GM18951 (cell line): ENCODE measurements at regions not wholly inside any gene's neighbourhood (a gene's known extent, or its start where the extent isn't known, plus 50 kb on each side); places are given as distances from the start of the nearest gene placed in this dataset.

Experiments
- POLR2A ChIP-seq: IDR thresholded peaks from 4 replicates; pipeline ENCODE4 v1.6.1; 2011; ENCODE audit warnings: mild to moderate bottlenecking; ENCODE audit not compliant: insufficient read length, insufficient read depth; ENCODE audit errors: extremely low read depth
- in situ Hi-C: fragments of 300-500 bp; cut with MboI; formaldehyde crosslinking; loops from one replicate; pipeline ENCODE4 v1.12.0; 2022; ENCODE audit warnings: low sequenced_read_pairs, mixed read lengths, inconsistent platforms; ENCODE audit not compliant: unreplicated experiment

DNA sequence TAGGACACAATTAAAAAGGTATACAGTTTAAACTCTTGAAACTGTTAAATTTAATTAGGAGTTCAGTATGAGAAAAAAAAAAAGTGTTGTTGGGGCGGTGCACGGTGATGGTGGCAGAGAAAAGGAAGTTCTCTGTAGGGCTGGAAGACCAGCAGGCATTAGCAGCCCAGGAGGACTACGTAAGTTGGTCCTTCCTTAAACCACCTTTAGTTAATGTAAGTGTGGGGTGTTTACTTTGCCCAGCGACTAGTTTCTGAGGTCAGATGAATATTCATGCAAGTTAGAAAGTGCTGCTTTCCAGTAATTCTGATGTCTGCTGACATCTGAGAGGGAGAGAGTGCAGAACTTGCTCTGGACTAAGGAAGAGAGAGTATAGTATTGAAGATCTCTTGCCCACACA, 54.9 kb downstream of the NKX2-1 start:
- no peak for TF ChIP-seq POLR2A
- in situ Hi-C loops = no loop called here

DNA sequence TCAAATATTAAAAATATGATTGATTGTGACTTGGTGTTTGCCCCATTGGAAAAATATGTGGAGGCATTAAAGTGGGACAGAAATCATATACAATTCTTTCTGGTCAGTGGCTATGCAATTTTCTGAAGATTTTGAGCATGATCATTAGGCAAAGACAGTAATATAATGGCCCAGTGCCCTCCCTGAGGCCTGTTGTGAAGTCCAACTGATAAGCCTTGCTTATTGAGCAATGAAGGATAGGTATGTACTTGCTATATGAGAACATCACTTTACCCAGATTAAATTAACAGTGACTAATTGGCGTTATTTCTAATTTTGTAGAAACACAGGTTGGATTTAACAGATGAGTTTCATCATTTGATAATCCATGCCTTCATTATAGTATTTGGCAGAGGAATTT, 57.1 kb downstream of the NKX2-1 start:
- in situ Hi-C loops = no loop called here
- TF ChIP-seq POLR2A = no peak

DNA sequence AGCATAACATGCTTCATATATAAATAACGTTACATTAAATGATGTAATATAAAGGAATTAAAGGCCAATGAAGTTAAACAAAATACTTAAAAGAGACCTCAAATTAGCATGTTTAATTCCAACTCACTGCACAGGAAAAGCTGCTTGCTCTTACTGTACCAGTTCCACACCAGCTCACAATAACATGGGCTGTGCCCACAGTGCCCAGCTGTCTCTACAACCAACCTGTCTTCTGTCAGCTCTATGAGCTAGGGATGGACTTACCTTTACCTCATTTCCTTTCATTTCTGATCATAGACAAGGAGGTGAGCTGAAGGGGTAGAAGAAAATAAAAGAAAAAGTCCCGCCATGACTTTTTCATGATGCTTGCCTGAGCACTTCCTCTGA, 64.8 kb downstream of the NKX2-1 start:
- in situ Hi-C loops = no loop called here
- TF ChIP-seq POLR2A = no peak

DNA sequence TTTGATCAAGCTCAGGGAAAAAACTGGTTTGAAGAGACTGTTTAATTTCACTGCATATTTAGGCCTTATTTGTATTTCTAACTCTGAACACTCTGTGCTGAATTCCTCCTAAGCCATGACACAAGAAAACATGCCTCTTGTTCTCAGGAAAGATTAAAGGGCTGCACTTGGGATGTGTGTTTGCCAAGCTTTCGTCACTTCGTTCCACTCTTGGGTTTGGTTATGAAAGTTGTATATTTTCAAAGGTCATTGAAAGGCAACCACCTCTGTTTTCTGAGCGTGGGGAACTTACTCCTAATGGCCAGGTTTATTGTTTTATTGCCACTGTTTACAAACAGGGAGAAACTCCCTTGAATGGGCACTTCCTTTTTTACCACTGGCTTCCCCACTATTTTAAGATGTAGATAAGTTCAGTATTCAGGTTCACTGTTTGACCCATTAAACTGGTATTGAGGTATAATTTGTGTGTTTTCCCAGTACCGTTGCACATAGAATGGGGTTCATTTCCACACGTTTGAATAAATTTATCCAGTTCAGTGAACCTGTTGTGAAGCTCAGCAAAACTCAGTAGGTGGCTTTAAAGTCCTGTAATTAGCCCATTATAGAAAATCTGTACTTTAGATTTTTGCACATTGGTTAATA, 65.3 kb downstream of the NKX2-1 start:
- TF ChIP-seq POLR2A = no peak
- in situ Hi-C loops = no loop called here

DNA sequence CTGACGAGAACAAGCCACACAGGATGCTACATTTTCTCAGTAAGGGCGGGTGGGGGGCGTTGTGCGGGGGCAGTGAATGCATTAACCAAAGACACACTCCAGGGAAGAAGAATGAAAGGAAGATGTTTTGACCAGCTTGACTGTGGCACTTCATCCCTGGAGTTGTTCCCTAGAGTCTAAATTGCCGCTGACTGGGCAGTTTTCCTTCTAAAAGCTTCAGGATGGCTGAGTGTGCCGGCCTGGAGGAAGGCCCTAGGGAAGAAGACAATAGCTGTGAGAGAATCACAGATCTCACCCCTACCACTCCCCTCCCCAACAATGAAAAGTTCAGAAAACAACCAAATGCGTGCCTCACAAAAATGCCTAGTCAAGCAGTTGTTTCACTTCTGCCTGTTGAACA, 67.2 kb downstream of the NKX2-1 start:
- TF ChIP-seq POLR2A = no peak
- in situ Hi-C loops = no loop called here

DNA sequence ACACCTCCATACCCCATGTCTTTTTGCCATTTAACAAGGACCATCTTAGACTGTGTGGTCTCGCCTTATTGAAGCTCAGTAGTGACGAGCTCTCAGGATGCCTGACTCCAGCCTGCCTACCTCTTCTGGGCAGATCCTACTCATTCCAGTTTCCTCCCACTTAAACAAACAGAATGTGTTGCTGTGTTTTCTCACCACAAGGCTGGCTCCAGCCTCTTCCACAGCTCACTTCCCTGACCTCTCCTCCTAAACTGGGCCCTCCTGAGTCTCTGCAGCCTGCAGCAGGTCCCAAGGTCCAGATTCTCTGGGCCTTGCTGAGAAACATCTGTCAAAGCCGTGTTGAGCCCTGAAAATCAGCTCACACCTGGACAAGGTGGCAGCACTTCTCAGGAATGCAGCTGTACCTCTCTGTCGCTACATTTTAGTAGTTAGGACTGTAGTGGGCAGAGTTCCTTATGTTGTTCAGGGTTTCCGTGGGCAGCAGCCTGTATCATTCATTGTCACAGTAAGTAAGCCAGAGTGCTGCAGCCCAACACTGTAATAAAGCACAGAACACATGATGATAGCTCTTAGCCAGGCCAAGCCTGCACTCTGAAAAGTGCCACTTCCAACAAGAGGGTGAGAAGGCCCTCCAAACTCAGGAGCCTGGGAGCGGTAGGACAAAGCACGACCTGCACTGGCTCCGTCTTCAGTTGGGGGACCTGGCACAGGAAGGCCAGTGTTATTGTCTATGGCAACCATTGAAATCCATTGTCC, 68.5 kb downstream of the NKX2-1 start:
- in situ Hi-C loops = no loop called here
- TF ChIP-seq POLR2A = no peak

DNA sequence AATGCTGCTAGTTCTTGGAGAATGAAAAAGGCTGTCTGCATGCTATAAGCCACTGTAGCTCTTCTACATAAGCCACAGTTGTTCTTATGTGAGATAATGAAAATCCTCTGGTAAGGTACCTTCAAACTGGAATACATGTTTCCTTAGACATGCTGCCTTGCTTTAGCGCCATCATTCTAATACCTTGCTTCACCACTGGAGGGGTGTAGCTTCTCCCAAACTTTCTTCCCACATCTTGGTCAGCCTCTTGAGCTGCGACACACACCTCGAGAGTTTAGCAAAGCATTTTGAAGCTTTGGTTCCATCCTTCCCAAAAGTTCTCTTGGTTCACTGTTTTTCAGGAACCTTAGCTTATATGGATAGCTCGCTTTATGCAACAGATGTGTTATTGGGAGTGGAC, 69.5 kb downstream of the NKX2-1 start:
- in situ Hi-C loops = no loop called here
- TF ChIP-seq POLR2A = no peak

DNA sequence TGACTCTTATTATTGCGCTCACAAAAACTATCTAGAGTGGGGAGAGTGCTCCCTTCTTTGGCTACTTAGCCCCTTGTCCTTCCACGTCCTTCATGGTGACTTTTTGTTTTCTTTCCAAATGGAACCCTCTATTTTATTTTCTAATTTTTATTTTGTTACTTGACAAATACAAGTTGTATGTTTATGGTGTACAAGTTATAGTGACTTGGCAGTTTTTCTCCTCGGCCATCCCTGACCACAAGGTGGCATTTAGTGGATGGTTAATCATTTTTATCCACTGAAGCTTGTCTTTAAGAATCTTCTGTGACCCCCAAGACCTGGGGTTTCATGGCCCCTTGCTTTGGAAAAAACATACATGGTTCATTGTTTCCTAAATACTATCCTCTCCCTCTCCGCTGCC, 70.1 kb downstream of the NKX2-1 start:
- in situ Hi-C loops = no loop called here
- no peak for TF ChIP-seq POLR2A

DNA sequence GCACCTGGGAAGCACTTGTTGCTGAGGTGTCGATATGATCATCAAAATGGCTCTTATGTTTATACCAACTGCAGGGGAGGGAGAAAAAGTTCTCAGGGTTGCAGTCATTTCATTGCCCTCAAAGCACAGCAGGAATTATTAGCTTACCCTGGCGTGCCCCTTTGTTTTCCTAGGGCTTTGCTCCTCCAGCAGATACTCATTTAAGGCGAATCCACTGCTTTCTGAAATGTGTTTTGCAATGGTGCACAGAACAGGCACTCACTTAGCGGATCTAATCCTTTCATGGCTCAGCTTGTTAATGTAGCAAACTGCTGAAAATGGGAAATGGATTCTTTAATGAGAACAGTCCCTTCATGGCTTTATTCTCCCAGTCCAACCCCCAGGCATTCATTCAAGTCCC, 76.7 kb downstream of the NKX2-1 start:
- TF ChIP-seq POLR2A = no peak
- in situ Hi-C loops = no loop called here

DNA sequence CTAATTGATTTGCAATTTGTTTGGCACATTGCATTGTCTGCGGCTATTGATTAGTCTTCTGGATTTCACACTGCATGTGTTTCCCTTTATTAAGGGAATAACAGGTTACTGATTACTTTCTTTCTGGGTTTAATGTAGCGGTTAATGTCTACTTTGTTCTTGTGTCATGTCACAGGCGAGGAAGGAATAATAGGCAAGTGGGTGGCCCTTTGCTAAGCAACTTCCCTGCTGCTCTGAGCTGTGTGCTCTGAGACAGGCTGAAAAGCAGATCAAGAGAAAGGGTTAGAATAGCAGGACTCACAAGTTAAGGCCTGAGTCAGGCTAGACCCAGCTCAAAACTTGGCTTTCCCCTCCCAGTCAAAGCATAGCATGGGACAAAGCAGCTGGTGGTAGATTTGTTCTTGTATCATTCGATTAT, 77.2 kb downstream of the NKX2-1 start:
- in situ Hi-C loops = no loop called here
- no peak for TF ChIP-seq POLR2A

DNA sequence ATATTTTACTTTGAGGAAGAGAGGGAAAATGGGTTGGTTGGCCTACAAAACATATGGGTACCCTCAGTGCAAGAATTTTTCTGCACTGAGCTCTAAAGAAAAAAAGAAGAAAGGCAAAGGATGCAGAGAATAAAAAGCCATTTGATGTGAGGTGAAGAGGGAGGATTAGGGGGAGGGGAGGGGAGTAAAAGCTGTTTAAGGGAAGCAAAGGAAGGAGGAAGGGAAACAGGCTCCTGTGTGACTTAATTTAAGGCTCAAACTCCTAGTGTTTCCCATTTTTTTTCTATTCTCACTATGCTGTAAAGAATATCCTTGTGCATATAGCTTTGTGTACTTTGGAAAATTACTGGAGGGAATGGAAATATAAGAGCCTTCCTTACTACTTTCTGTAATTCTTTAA, 78.7 kb downstream of the NKX2-1 start:
- TF ChIP-seq POLR2A = no peak
- in situ Hi-C loops = no loop called here

DNA sequence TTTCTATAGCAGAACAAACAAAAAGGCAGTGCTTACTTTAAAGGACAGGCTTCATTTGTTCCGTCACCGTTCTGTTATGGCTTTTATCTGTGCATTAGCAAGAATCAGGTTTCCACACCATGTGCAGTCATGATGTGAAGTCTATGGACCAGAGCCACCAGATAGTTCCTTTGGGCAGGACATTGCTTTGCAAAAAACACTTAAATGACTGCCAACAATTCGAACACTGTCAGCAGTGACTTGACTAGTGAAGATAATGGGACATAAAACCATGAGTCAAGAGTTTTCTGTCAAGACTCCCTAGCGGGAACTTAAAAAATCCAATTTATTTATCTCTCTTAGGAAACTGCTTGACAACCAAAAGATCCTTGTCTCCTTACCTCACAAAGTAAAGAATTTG, 80.3 kb downstream of the NKX2-1 start:
- no peak for TF ChIP-seq POLR2A
- in situ Hi-C loops = no loop called here

DNA sequence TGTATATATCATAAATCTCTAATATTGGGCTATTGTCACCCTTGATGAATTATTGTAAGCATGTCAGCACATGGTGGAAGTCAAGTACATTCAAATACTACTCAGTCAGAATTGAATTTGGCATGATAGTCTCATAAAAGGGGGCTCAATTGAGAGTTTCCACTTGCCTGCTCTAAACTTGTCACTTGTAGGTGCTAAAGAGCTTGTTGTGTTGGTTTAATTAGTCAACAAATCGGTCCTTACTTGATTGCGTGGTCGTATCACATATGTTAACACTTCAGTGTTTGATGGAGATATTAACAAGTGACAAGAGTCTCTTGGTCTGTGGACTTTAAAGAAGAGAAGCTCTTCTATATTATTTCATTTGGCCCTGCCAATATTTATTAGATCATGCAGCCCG, 81.1 kb downstream of the NKX2-1 start:
- in situ Hi-C loops = no loop called here

DNA sequence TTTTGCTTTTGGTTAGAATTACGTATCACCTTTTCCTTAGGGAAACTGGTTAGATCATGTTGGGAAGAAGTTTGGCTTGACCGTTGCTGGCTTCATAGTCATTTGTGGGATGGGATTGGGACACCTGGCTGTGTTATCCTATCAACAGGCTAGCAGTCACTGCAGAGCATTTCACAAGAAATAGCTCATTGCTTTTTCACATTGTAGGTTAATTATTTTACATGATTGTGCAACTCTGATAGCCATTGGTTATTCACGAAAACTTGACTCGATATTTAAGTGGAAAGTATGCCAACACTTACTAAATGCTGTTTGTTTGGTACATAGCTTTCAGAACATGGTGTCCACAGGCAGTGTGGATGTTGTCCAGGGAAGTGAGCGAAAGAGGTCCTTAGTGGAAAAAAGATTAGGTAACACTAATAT, 89.4 kb downstream of the NKX2-1 start:
- no peak for TF ChIP-seq POLR2A
- in situ Hi-C loops = no loop called here

More for the DNA sequence above, 81.1 kb downstream of the NKX2-1 start:
- TF ChIP-seq POLR2A = no peak
